B cell (primary cell): ENCODE measurements at regions not wholly inside any gene's neighbourhood (a gene's known extent, or its start where the extent isn't known, plus 50 kb on each side); places are given as distances from the start of the nearest gene placed in this dataset.

Source experiments
- ATAC-seq: fragments of 200-7000 bp; cut with Tn5 transposase; one replicate; pipeline ENCODE4 v1.10.0; 2021; ENCODE audit warnings: low read depth, mild to moderate bottlenecking, moderate number of reproducible peaks, moderate library complexity
- CTCF ChIA-PET: fragments of 350-600 bp; sonication (Branson Sonifier 250); formaldehyde crosslinking; loops from one replicate; lab custom pipeline; 2021; ENCODE audit warnings: antibody characterized with exemption, inconsistent platforms; lab: Charles Lee
- POLR2A ChIA-PET: fragments of 350-600 bp; sonication (Branson Sonifier 250); formaldehyde crosslinking; loops from one replicate; lab custom pipeline; 2021; ENCODE audit warnings: antibody characterized with exemption; lab: Charles Lee
- DNase-seq: peaks from one replicate; pipeline ENCODE4 v3.0.0; 2013
- H2AFZ ChIP-seq: 2 replicates; pipeline ENCODE4 v1.6.1; 2012; ENCODE audit warnings: mild to moderate bottlenecking, low read depth, low read length; ENCODE audit not compliant: insufficient read depth, poor library complexity, severe bottlenecking
- H3K27ac ChIP-seq, 2 donors: 1 replicate in 1 of 2; 2 replicates in 1 of 2; pipeline ENCODE4 v1.5.1; 2012 to 2013; ENCODE audit warnings: low read length in 2 of 2, mild to moderate bottlenecking in 2 of 2, moderate library complexity in 1 of 2
- H3K27me3 ChIP-seq, 4 experiments: fragments of 200-600 bp in 1 of 4; sonication (generic) in 1 of 4; replicated peaks in 1 of 4; 1 replicate in 2 of 4; 2 replicates in 2 of 4; pipeline versions ENCODE4 v1.6.1 to v1.7.0; 2013 to 2016; ENCODE audit warnings: low read length in 3 of 4, mild to moderate bottlenecking in 2 of 4, mixed read lengths in 1 of 4, moderate library complexity in 1 of 4; ENCODE audit not compliant: insufficient read depth in 4 of 4, control insufficient read depth in 3 of 4; ENCODE audit errors: control extremely low read depth in 1 of 4
- H3K36me3 ChIP-seq, 2 experiments: replicated peaks in 1 of 2; 1 replicate in 1 of 2; 2 replicates in 1 of 2; pipeline versions ENCODE4 v1.6.1 to v1.7.1; 2013; ENCODE audit warnings: low read length in 1 of 2; ENCODE audit not compliant: insufficient read depth in 2 of 2, control insufficient read depth in 1 of 2; ENCODE audit errors: control extremely low read depth in 1 of 2, extremely low read depth in 1 of 2
- H3K4me1 ChIP-seq, 2 donors: fragments of 200-600 bp in 1 of 2; sonication (generic) in 1 of 2; 1 replicate in 1 of 2; 2 replicates in 1 of 2; pipeline versions ENCODE4 v1.5.1 to v1.6.1; 2013 to 2017; ENCODE audit warnings: low read length in 2 of 2; ENCODE audit not compliant: control insufficient read depth in 2 of 2, insufficient read depth in 2 of 2
- H3K4me2 ChIP-seq: replicated peaks from 2 replicates; pipeline ENCODE3; 2012; ENCODE audit warnings: mild to moderate bottlenecking, low read depth, low read length; ENCODE audit not compliant: poor library complexity, severe bottlenecking
- H3K4me3 ChIP-seq, 5 experiments: fragments of 200-600 bp in 1 of 5; sonication (generic) in 1 of 5; 1 replicate in 3 of 5; 2 replicates in 2 of 5; pipeline versions ENCODE4 v1.5.1 to v1.7.0; 2011 to 2016; ENCODE audit warnings: low read length in 4 of 5, mild to moderate bottlenecking in 4 of 5, low read depth in 2 of 5, control low read depth in 1 of 5, moderate library complexity in 1 of 5; ENCODE audit not compliant: insufficient read depth in 1 of 5; ENCODE audit errors: control extremely low read depth in 1 of 5, extremely low read depth in 1 of 5
- H3K79me2 ChIP-seq: fragments of 200-600 bp; sonication (generic); one replicate; pipeline ENCODE4 v1.6.0; 2016; ENCODE audit warnings: low read length; ENCODE audit not compliant: control insufficient read depth, insufficient read depth
- H3K9ac ChIP-seq: fragments of 200-600 bp; sonication (generic); 2 replicates; pipeline ENCODE4 v1.6.1; 2017; ENCODE audit warnings: mild to moderate bottlenecking, low read length, moderate library complexity
- H3K9me3 ChIP-seq, 3 donors: one replicate each; pipeline versions ENCODE4 v1.6.1 to v1.7.1; 2013; ENCODE audit warnings: low read length in 2 of 3; ENCODE audit not compliant: control insufficient read depth in 2 of 3, insufficient read depth in 1 of 3; ENCODE audit errors: control extremely low read depth in 1 of 3
- H4K20me1 ChIP-seq: 2 replicates; pipeline ENCODE4 v1.6.0; 2012; ENCODE audit warnings: mild to moderate bottlenecking, low read length; ENCODE audit not compliant: insufficient read depth, control insufficient read depth, poor library complexity, severe bottlenecking
- H3K27ac Mint-ChIP-seq: one replicate; pipeline ENCODE4 v1.8.0; 2021; ENCODE audit warnings: mixed read lengths
- H3K27me3 Mint-ChIP-seq: one replicate; pipeline ENCODE4 v1.8.0; 2021; ENCODE audit warnings: mixed read lengths
- H3K4me1 Mint-ChIP-seq: one replicate; pipeline ENCODE4 v1.8.0; 2021; ENCODE audit warnings: mixed read lengths
- H3K4me3 Mint-ChIP-seq: one replicate; pipeline ENCODE4 v1.8.0; 2021; ENCODE audit warnings: mixed read lengths
- H3K9me3 Mint-ChIP-seq: one replicate; pipeline ENCODE4 v1.8.0; 2022; ENCODE audit warnings: mixed read lengths; ENCODE audit not compliant: insufficient read depth
- CTCF ChIP-seq: fragments of 200-600 bp; IDR thresholded peaks from one replicate; pipeline ENCODE4 v1.8.0; 2022; ENCODE audit warnings: antibody characterized with exemption, mild to moderate bottlenecking
- EZH2 ChIP-seq: IDR thresholded peaks from 2 replicates; pipeline ENCODE4 v1.6.1; 2012; ENCODE audit warnings: borderline replicate concordance, low read depth, mild to moderate bottlenecking, moderate library complexity, low read length; ENCODE audit not compliant: insufficient read depth, poor library complexity, severe bottlenecking
- WGBS: methylation state at CpG from one replicate; pipeline ENCODE4 v1.1.5; 2013; ENCODE audit warnings: missing lambda C conversion rate; ENCODE audit not compliant: insufficient coverage; 5-methylcytosine and 5-hydroxymethylcytosine counted together
- intact Hi-C: fragments of 100-400 bp; cut with micrococcal nuclease; formaldehyde crosslinking; loops from one replicate; pipeline ENCODE4 v1.10.0; 2022

DNA sequence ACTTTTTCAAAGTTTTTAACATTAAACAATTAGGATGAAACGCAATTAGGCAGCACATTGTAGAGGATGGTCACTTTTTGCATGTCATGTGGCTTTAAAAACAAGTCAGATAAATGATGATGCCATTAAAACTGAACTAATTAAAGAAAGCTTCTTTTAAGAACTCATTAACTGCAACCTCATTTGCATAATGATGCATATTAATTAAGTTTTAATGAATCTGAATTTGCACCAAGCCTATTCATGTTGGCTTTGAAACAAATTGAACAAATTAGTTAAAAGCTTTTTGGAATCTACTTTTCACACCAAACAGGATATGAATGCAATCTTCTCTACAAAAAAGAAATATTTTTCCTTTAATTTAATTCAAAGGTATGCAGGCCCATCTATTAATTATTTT lies 499.0 kb downstream of the VRK1 start:
- Histone ChIP-seq H3K79me2 (no peaks in the 10 kb centered on the region), H3K9ac (no peak overlapping the region), H3K9me3 (no peaks in the 10 kb centered on the region), H3K27ac (no peak overlapping the region), H2AFZ (no peak overlapping the region), H3K36me3 (no peaks in the 10 kb centered on the region), H3K27me3 (no peaks in the 10 kb centered on the region), H3K4me2 (no peak overlapping the region), H3K4me3 (no peak overlapping the region), H4K20me1 (no peaks in the 10 kb centered on the region), H3K4me1 (no peaks in the 10 kb centered on the region)
- Mint-ChIP-seq H3K9me3 (no peaks in the 10 kb centered on the region), H3K27me3 (peaks cover 4% of the 10 kb centered on the region), H3K27ac (no peak overlapping the region), H3K4me1 (no peaks in the 10 kb centered on the region), H3K4me3 (no peak overlapping the region)
- no peak for ATAC-seq
- CTCF ChIA-PET, result no interaction called here
- intact Hi-C loops, result no loop called here
- POLR2A ChIA-PET, result no interaction called here
- TF ChIP-seq CTCF (no peak), EZH2 (no peak)
- WGBS, result no CpG with 5 or more reads among the region's 1 CpG
- no peak for DNase-seq

GRCh38 chr14:97297100-97297499 lies 499.9 kb downstream of the VRK1 start:
- Mint-ChIP-seq H3K27ac (no peak overlapping the region), H3K27me3 (peaks cover 4% of the 10 kb centered on the region), H3K9me3 (no peaks in the 10 kb centered on the region), H3K4me3 (no peak overlapping the region), H3K4me1 (no peaks in the 10 kb centered on the region)
- H3K4me2 ChIP-seq, result no peak overlapping the region
- no peaks in the 10 kb centered on the region for H4K20me1 ChIP-seq
- POLR2A ChIA-PET, result no interaction called here
- no peak for ATAC-seq
- H2AFZ ChIP-seq, result no peak overlapping the region
- H3K4me1 ChIP-seq, result no peaks in the 10 kb centered on the region
- H3K9me3 ChIP-seq, result no peaks in the 10 kb centered on the region
- no peaks in the 10 kb centered on the region for H3K36me3 ChIP-seq
- no peak for TF ChIP-seq EZH2
- no peaks in the 10 kb centered on the region for H3K27me3 ChIP-seq
- intact Hi-C loops, result no loop called here
- no peak overlapping the region for H3K4me3 ChIP-seq
- no peak overlapping the region for H3K27ac ChIP-seq
- H3K79me2 ChIP-seq, result no peaks in the 10 kb centered on the region
- 100% methylated on average over 4 of the region's 10 CpGs for WGBS
- H3K9ac ChIP-seq, result no peak overlapping the region
- CTCF ChIA-PET, result interaction anchor here (1.2 kb wide), 1 partner anchor 10 kb away, joined by 6 read pairs; no protein-coding TSS in a partner anchor
- no peak for DNase-seq
